CD14-positive monocyte (primary cell): ENCODE measurements at regions not wholly inside any gene's neighbourhood (a gene's known extent, or its start where the extent isn't known, plus 50 kb on each side); places are given as distances from the start of the nearest gene placed in this dataset. TPM values are rescaled to one million over a fixed set of nuclear protein-coding genes. Genes with fewer than 3 reads are reported as not detected.
A peak's percentile ranks its signal among the peaks of the same experiment; 100 is the strongest.

ENCODE experiments used
- DNase-seq, 3 donors: peaks; one replicate each; pipeline ENCODE4 v3.0.0-alpha.2; 2011 to 2022
- H2AFZ ChIP-seq: 2 replicates; pipeline ENCODE4 v1.6.0; 2012; ENCODE audit warnings: mild to moderate bottlenecking, low read depth, low read length, inconsistent platforms; ENCODE audit not compliant: insufficient read depth, poor library complexity, severe bottlenecking
- H3K27ac ChIP-seq, 2 donors: 1 replicate in 1 of 2; 2 replicates in 1 of 2; pipeline ENCODE4 v1.5.1; 2012 to 2013; ENCODE audit warnings: low read length in 2 of 2, control low read depth in 1 of 2, inconsistent platforms in 1 of 2, low read depth in 1 of 2, mild to moderate bottlenecking in 1 of 2
- H3K27me3 ChIP-seq, 2 donors: one replicate each; pipeline versions ENCODE4 v1.6.0 to v1.6.1; 2011 to 2013; ENCODE audit warnings: low read length in 2 of 2; ENCODE audit not compliant: control insufficient read depth in 2 of 2, insufficient read depth in 2 of 2
- H3K36me3 ChIP-seq, 2 donors: replicated peaks in 1 of 2; 1 replicate in 1 of 2; 2 replicates in 1 of 2; pipeline versions ENCODE4 v1.5.1 to v1.6.1; 2012 to 2013; ENCODE audit warnings: low read length in 2 of 2, control low read depth in 1 of 2, inconsistent platforms in 1 of 2, mild to moderate bottlenecking in 1 of 2; ENCODE audit not compliant: insufficient read depth in 2 of 2, control insufficient read depth in 1 of 2
- H3K4me1 ChIP-seq, 2 donors: 1 replicate in 1 of 2; 2 replicates in 1 of 2; pipeline versions ENCODE4 v1.5.1 to v1.6.1; 2012 to 2013; ENCODE audit warnings: low read length in 2 of 2, control low read depth in 1 of 2, inconsistent platforms in 1 of 2, mild to moderate bottlenecking in 1 of 2, moderate library complexity in 1 of 2; ENCODE audit not compliant: insufficient read depth in 2 of 2, control insufficient read depth in 1 of 2
- H3K4me2 ChIP-seq: replicated peaks from 2 replicates; pipeline ENCODE3; 2012; ENCODE audit warnings: low read length, moderate library complexity, mild to moderate bottlenecking; ENCODE audit not compliant: poor library complexity, severe bottlenecking; ENCODE audit errors: extremely low read depth
- H3K4me3 ChIP-seq, 3 experiments: fragments of 200-600 bp in 1 of 3; sonication (generic) in 1 of 3; replicated peaks in 1 of 3; 1 replicate in 2 of 3; 2 replicates in 1 of 3; pipeline ENCODE4 v1.5.1; 2011 to 2013; ENCODE audit warnings: low read length in 3 of 3, mild to moderate bottlenecking in 3 of 3, control low read depth in 2 of 3, low read depth in 2 of 3, inconsistent platforms in 1 of 3, moderate library complexity in 1 of 3
- H3K79me2 ChIP-seq: 2 replicates; pipeline ENCODE4 v1.6.0; 2012; ENCODE audit warnings: mild to moderate bottlenecking, control low read depth, inconsistent platforms, low read length, moderate library complexity; ENCODE audit not compliant: insufficient read depth
- H3K9ac ChIP-seq: 2 replicates; pipeline ENCODE4 v1.6.0; 2017; ENCODE audit warnings: low read length, mild to moderate bottlenecking; ENCODE audit not compliant: insufficient read depth, poor library complexity, severe bottlenecking
- H3K9me3 ChIP-seq, 2 donors: replicated peaks in 1 of 2; 1 replicate in 1 of 2; 2 replicates in 1 of 2; pipeline versions ENCODE4 v1.5.1 to v1.6.1; 2012 to 2013; ENCODE audit warnings: low read length in 2 of 2, control low read depth in 1 of 2; ENCODE audit not compliant: control insufficient read depth in 1 of 2, insufficient read depth in 1 of 2
- H4K20me1 ChIP-seq: 2 replicates; pipeline ENCODE4 v1.6.0; 2012; ENCODE audit warnings: mild to moderate bottlenecking, low read length, control low read depth, moderate library complexity; ENCODE audit not compliant: insufficient read depth
- H3K27ac Mint-ChIP-seq, 7 donors: one replicate each; pipeline ENCODE4 v1.8.0; 2020; ENCODE audit warnings: mild to moderate bottlenecking in 7 of 7, mixed read lengths in 7 of 7, moderate library complexity in 6 of 7, inconsistent platforms in 2 of 7
- H3K27me3 Mint-ChIP-seq, 3 donors: one replicate each; pipeline ENCODE4 v1.8.0; 2021 to 2022; ENCODE audit warnings: low read depth in 3 of 3, mild to moderate bottlenecking in 3 of 3, mixed read lengths in 3 of 3, moderate library complexity in 3 of 3, inconsistent platforms in 1 of 3
- H3K36me3 Mint-ChIP-seq, 2 donors: one replicate each; pipeline ENCODE4 v1.8.0; 2020; ENCODE audit warnings: mixed read lengths in 2 of 2, inconsistent platforms in 1 of 2, mild to moderate bottlenecking in 1 of 2
- H3K4me1 Mint-ChIP-seq: one replicate; pipeline ENCODE4 v1.8.0; 2020; ENCODE audit warnings: mild to moderate bottlenecking, mixed read lengths
- H3K4me3 Mint-ChIP-seq, 2 donors: one replicate each; pipeline ENCODE4 v1.8.0; 2020; ENCODE audit warnings: mild to moderate bottlenecking in 2 of 2, mixed read lengths in 2 of 2, moderate library complexity in 1 of 2
- H3K9me3 Mint-ChIP-seq, 7 donors: one replicate each; pipeline ENCODE4 v1.8.0; 2020 to 2022; ENCODE audit warnings: mixed read lengths in 7 of 7, mild to moderate bottlenecking in 6 of 7, moderate library complexity in 6 of 7, inconsistent platforms in 2 of 7
- WGBS: methylation state at CpG from one replicate; pipeline ENCODE4 v1.1.5; 2013; ENCODE audit warnings: missing lambda C conversion rate; ENCODE audit not compliant: insufficient coverage; 5-methylcytosine and 5-hydroxymethylcytosine counted together
- intact Hi-C, 2 donors: fragments of 100-400 bp; cut with micrococcal nuclease; formaldehyde crosslinking; loops; one replicate each; pipeline versions ENCODE4 v1.15.0 to v1.15.1; 2023
- small RNA-seq: library from RNA; depleted of rRNA; stranded (forward); fragments of <200 nt; gene quantifications from one replicate; pipeline ENCODE3, GENCODE V24; 2012; ENCODE audit warnings: low read depth; ENCODE audit not compliant: insufficient read length
- TF ChIP-seq, protein P1 (sequence below): fragments of 200-600 bp; IDR thresholded peaks from one replicate; pipeline ENCODE4 v1.8.0; 2022; ENCODE audit warnings: antibody characterized with exemption, mild to moderate bottlenecking

DNA sequence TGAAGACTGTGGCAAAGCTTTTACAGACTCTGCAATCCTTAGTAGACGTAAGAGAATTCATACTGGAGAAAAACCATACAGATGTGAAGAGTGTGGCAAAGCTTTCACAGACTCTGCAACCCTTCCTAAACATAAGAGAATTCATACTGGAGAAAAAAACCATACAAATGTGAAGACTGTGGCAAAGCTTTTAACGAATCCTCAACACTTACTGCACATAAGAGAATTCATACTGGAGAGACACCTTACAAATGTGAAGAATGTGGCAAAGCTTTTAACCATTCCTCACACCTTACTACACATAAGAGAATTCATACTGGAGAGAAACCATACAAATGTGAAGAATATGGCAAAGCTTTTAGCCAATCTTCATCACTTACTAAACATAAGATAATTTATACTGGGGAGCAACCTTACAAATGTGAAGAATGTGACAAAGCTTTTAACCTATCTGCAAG lies 50.1 kb upstream of the ZNF98 start:
- Histone ChIP-seq H3K9me3 (peaks cover 27 to 92% of the 10 kb centered on the region in 2 donors), H3K4me1 (no peaks in the 10 kb centered on the region), H4K20me1 (no peaks in the 10 kb centered on the region), H3K9ac (no peak overlapping the region), H3K4me2 (no peak overlapping the region), H3K36me3 (no peaks in the 10 kb centered on the region), H2AFZ (no peak overlapping the region), H3K27me3 (no peaks in the 10 kb centered on the region), H3K4me3 (peak overlapping the region in 1 of 3 experiments; percentile 18), H3K79me2 (no peaks in the 10 kb centered on the region), H3K27ac (no peak overlapping the region)
- H3K4me1 Mint-ChIP-seq = no peaks in the 10 kb centered on the region
- TF ChIP-seq, protein P1, sequence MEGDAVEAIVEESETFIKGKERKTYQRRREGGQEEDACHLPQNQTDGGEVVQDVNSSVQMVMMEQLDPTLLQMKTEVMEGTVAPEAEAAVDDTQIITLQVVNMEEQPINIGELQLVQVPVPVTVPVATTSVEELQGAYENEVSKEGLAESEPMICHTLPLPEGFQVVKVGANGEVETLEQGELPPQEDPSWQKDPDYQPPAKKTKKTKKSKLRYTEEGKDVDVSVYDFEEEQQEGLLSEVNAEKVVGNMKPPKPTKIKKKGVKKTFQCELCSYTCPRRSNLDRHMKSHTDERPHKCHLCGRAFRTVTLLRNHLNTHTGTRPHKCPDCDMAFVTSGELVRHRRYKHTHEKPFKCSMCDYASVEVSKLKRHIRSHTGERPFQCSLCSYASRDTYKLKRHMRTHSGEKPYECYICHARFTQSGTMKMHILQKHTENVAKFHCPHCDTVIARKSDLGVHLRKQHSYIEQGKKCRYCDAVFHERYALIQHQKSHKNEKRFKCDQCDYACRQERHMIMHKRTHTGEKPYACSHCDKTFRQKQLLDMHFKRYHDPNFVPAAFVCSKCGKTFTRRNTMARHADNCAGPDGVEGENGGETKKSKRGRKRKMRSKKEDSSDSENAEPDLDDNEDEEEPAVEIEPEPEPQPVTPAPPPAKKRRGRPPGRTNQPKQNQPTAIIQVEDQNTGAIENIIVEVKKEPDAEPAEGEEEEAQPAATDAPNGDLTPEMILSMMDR = no peak
- no peak overlapping the region for H3K4me3 Mint-ChIP-seq
- intact Hi-C loops = no loop called here
- no peak for DNase-seq
- H3K36me3 Mint-ChIP-seq = no peaks in the 10 kb centered on the region
- WGBS = no CpG with 5 or more reads among the region's 2 CpGs
- H3K27me3 Mint-ChIP-seq = no peaks in the 10 kb centered on the region
- H3K9me3 Mint-ChIP-seq = peaks cover 8 to 66% (median 50%) of the 10 kb centered on the region in 7 donors
- H3K27ac Mint-ChIP-seq = no peak overlapping the region

Small RNA genes lying in the stretch of these regions (small RNA-seq; reads per million reads assigned to genes)
- gene AC004004.1 = not detected
